ENCODE measurements at regions not wholly inside any gene's neighbourhood (a gene's known extent, or its start where the extent isn't known, plus 50 kb on each side); places are given as distances from the start of the nearest gene placed in this dataset.

- Histone ChIP-seq H3K9me3 (ENCODE audit: control insufficient read depth, low read length) (no peaks in the 10 kb centered on the region), H3K27ac (ENCODE audit: low read depth, low read length) (no peak overlapping the region), H3K36me3 (ENCODE audit: control insufficient read depth, insufficient read depth, low read length) (peaks cover 24% of the 10 kb centered on the region), H3K4me1 (ENCODE audit: control insufficient read depth, insufficient read depth, low read length) (peaks cover 4% of the 10 kb centered on the region), H3K9ac (ENCODE audit: extremely low read depth, low read length, poor library complexity, severe bottlenecking) (no peak overlapping the region), H3K4me3 (ENCODE audit: low read length) (no peak overlapping the region), H3K27me3 (ENCODE audit: control insufficient read depth, insufficient read depth, low read length, poor library complexity, severe bottlenecking) (no peaks in the 10 kb centered on the region)
- no peak for TF ChIP-seq CTCF (conservative IDR thresholded peaks at IDR 0.05)
- DNase-seq: no peak
- H3K9me3 Mint-ChIP-seq: no peaks in the 10 kb centered on the region
- WGBS, 2 experiments (ENCODE audit: insufficient coverage in 1 of 2, insufficient read length in 1 of 2): 95 to 100% methylated on average over 1 of the region's 1 CpG
- no peak overlapping the region for H3K27ac Mint-ChIP-seq
- no peaks in the 10 kb centered on the region for H3K27me3 Mint-ChIP-seq (ENCODE audit: insufficient read depth)
- peaks cover 8% of the 10 kb centered on the region for H3K36me3 Mint-ChIP-seq (ENCODE audit: low read depth)
- H3K4me1 Mint-ChIP-seq: peaks cover 17% of the 10 kb centered on the region
- no peak overlapping the region for H3K4me3 Mint-ChIP-seq
Observed at GRCh38 chr1:232533328-232533727, 96.6 kb downstream of the SIPA1L2 start.

- Histone ChIP-seq H3K27me3 (ENCODE audit: control insufficient read depth, insufficient read depth, low read length, poor library complexity, severe bottlenecking) (no peaks in the 10 kb centered on the region), H3K9ac (ENCODE audit: extremely low read depth, low read length, poor library complexity, severe bottlenecking) (no peak overlapping the region), H3K9me3 (ENCODE audit: control insufficient read depth, low read length) (no peaks in the 10 kb centered on the region), H3K36me3 (ENCODE audit: control insufficient read depth, insufficient read depth, low read length) (peaks cover 24% of the 10 kb centered on the region), H3K27ac (ENCODE audit: low read depth, low read length) (no peak overlapping the region), H3K4me1 (ENCODE audit: control insufficient read depth, insufficient read depth, low read length) (peaks cover 2% of the 10 kb centered on the region), H3K4me3 (ENCODE audit: low read length) (no peak overlapping the region)
- 67 to 92% methylated on average over 1 to 2 of the region's 2 CpGs for WGBS, 2 experiments (ENCODE audit: insufficient coverage in 1 of 2, insufficient read length in 1 of 2)
- H3K9me3 Mint-ChIP-seq: no peaks in the 10 kb centered on the region
- H3K27me3 Mint-ChIP-seq (ENCODE audit: insufficient read depth): no peaks in the 10 kb centered on the region
- H3K27ac Mint-ChIP-seq: no peak overlapping the region
- no peak for DNase-seq
- H3K36me3 Mint-ChIP-seq (ENCODE audit: low read depth): peaks cover 8% of the 10 kb centered on the region
- no peak for TF ChIP-seq CTCF (conservative IDR thresholded peaks at IDR 0.05)
- no peak overlapping the region for H3K4me3 Mint-ChIP-seq
- peaks cover 13% of the 10 kb centered on the region for H3K4me1 Mint-ChIP-seq
Observed at GRCh38 chr1:232532901-232533300, 97.0 kb downstream of the SIPA1L2 start.

GRCh38 chr1:232531291-232531690 lies 98.6 kb downstream of the SIPA1L2 start:
- peaks cover under 1% of the 10 kb centered on the region for H3K4me1 ChIP-seq (ENCODE audit: control insufficient read depth, insufficient read depth, low read length)
- no peak for DNase-seq
- Mint-ChIP-seq H3K27me3 (ENCODE audit: insufficient read depth) (no peaks in the 10 kb centered on the region), H3K4me1 (peaks cover 16% of the 10 kb centered on the region), H3K4me3 (no peak overlapping the region), H3K9me3 (no peaks in the 10 kb centered on the region), H3K36me3 (ENCODE audit: low read depth) (peaks cover 8% of the 10 kb centered on the region), H3K27ac (no peak overlapping the region)
- no peak overlapping the region for H3K4me3 ChIP-seq (ENCODE audit: low read length)
- TF ChIP-seq CTCF (conservative IDR thresholded peaks at IDR 0.05): no peak
- no peaks in the 10 kb centered on the region for H3K27me3 ChIP-seq (ENCODE audit: control insufficient read depth, insufficient read depth, low read length, poor library complexity, severe bottlenecking)
- H3K9me3 ChIP-seq (ENCODE audit: control insufficient read depth, low read length): no peaks in the 10 kb centered on the region
- H3K27ac ChIP-seq (ENCODE audit: low read depth, low read length): no peak overlapping the region
- peaks cover 28% of the 10 kb centered on the region for H3K36me3 ChIP-seq (ENCODE audit: control insufficient read depth, insufficient read depth, low read length)
- WGBS, 2 experiments (ENCODE audit: insufficient coverage in 1 of 2, insufficient read length in 1 of 2): 98 to 100% methylated on average over 1 to 3 of the region's 3 CpGs
- no peak overlapping the region for H3K9ac ChIP-seq (ENCODE audit: extremely low read depth, low read length, poor library complexity, severe bottlenecking)

Measured in endodermal cell (in vitro differentiated cells).